ENCODE measurements at regions not wholly inside any gene's neighbourhood (a gene's known extent, or its start where the extent isn't known, plus 50 kb on each side); places are given as distances from the start of the nearest gene placed in this dataset. TPM values are rescaled to one million over a fixed set of nuclear protein-coding genes. Genes with fewer than 3 reads are reported as not detected.

DNA sequence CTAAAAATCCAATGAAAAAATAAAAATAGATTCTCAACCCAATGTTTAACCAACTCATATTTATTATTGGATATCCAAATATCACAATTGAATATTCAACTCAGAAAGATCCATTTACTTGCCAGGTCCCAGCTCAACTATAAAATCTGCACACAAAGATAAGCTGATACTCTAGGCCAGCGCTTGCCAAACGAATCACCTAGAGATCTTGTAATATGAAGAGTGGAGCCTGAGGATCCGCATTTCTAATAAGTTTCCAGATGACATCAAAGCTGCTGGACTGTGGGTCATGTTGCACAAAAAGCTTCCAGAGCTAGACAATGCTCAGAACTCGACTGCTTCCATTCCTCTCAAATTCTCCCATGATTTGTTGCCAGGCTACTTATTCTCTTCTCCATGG lies 51.7 kb upstream of the HSF2 start:
- Mint-ChIP-seq H3K36me3 (no peaks in the 10 kb centered on the region), H3K4me1 (peaks cover 9% of the 10 kb centered on the region), H3K27me3 (ENCODE audit: insufficient read depth, low read depth) (no peaks in the 10 kb centered on the region), H3K27ac (no peak overlapping the region), H3K4me3 (no peak overlapping the region), H3K9me3 (no peaks in the 10 kb centered on the region)
- no peak for TF ChIP-seq EZH2 (IDR thresholded peaks at IDR 0.05)
- no peak for TF ChIP-seq EZH2phosphoT487 (IDR thresholded peaks at IDR 0.05)
- TF ChIP-seq, protein P1, sequence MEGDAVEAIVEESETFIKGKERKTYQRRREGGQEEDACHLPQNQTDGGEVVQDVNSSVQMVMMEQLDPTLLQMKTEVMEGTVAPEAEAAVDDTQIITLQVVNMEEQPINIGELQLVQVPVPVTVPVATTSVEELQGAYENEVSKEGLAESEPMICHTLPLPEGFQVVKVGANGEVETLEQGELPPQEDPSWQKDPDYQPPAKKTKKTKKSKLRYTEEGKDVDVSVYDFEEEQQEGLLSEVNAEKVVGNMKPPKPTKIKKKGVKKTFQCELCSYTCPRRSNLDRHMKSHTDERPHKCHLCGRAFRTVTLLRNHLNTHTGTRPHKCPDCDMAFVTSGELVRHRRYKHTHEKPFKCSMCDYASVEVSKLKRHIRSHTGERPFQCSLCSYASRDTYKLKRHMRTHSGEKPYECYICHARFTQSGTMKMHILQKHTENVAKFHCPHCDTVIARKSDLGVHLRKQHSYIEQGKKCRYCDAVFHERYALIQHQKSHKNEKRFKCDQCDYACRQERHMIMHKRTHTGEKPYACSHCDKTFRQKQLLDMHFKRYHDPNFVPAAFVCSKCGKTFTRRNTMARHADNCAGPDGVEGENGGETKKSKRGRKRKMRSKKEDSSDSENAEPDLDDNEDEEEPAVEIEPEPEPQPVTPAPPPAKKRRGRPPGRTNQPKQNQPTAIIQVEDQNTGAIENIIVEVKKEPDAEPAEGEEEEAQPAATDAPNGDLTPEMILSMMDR (IDR thresholded peaks at IDR 0.05), result no peak
- Histone ChIP-seq H3K36me3 (no peaks in the 10 kb centered on the region), H3K27me3 (no peaks in the 10 kb centered on the region), H4K20me1 (ENCODE audit: low read depth) (no peaks in the 10 kb centered on the region), H2AFZ (replicated peaks) (no peak overlapping the region), H3K79me2 (ENCODE audit: low read depth) (no peaks in the 10 kb centered on the region), H3F3A (ENCODE audit: low read depth) (no peaks in the 10 kb centered on the region), H3K4me3 (no peak overlapping the region), H3K4me1 (no peaks in the 10 kb centered on the region), H3K4me2 (no peak overlapping the region), H3K9me3 (ENCODE audit: low read depth) (no peaks in the 10 kb centered on the region), H3K27ac (no peak overlapping the region), H3K9ac (no peak overlapping the region)
- no peak for DNase-seq (ENCODE audit: low spot score)

Small RNA genes lying in the stretch of these regions (small RNA-seq; reads per million reads assigned to genes)
- not detected for gene AL603865.2
- gene RNU1-18P, result 0.18 reads per million
- gene RNU2-8P, result 0.14 reads per million
- not detected for gene RNU4-76P

Data from neural progenitor cell (in vitro differentiated cells).